ENCODE measurements at regions not wholly inside any gene's neighbourhood (a gene's known extent, or its start where the extent isn't known, plus 50 kb on each side); places are given as distances from the start of the nearest gene placed in this dataset.

GRCh38 chr9:134539586-134540194, 101.9 kb upstream of the COL5A1 start:
- no peak overlapping the region for H3K27ac ChIP-seq

DNA sequence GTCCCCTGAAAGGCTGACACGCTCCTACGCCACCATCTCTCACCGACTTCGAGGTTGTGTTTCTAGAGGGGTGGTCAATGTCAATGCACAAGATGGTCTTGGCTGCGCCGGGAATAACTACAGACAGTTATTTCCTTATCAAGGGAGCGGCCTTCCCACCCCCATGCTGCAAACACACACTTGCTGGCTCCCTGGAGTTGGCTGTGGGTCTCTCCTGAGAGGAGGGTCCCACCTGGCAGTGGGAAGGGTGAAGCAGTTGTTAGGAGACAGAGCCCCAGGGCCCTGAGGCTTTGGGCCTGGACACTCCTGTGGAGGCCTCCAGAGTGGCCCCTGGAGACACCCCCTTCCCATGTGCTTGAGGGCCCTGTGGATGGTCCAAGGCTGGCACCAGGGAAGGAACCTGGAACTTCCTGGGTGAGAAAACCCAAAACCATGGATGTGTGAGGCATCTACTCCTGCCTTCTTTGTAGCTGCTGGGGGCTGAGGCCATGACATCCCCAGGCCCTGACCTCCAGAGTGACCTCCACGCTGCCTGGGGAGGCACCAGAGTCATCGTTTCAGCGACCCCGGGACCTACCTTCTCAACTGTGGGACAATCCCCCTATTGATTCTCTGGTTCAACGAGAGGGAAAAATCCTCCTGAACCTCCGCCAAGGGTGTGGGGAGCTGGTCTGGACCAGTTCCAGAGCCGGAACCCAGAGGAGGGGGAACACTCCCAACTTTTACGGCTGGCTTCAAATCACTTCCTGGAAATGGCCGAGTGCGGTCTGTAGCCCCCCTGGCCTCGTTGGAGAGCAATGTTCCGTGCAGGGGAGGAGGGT, 101.1 kb upstream of the COL5A1 start:
- H3K9me3 ChIP-seq: no peaks in the 10 kb centered on the region
- TF ChIP-seq, protein P1, sequence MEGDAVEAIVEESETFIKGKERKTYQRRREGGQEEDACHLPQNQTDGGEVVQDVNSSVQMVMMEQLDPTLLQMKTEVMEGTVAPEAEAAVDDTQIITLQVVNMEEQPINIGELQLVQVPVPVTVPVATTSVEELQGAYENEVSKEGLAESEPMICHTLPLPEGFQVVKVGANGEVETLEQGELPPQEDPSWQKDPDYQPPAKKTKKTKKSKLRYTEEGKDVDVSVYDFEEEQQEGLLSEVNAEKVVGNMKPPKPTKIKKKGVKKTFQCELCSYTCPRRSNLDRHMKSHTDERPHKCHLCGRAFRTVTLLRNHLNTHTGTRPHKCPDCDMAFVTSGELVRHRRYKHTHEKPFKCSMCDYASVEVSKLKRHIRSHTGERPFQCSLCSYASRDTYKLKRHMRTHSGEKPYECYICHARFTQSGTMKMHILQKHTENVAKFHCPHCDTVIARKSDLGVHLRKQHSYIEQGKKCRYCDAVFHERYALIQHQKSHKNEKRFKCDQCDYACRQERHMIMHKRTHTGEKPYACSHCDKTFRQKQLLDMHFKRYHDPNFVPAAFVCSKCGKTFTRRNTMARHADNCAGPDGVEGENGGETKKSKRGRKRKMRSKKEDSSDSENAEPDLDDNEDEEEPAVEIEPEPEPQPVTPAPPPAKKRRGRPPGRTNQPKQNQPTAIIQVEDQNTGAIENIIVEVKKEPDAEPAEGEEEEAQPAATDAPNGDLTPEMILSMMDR (IDR thresholded peaks at IDR 0.05): no peak
- TF ChIP-seq POLR2A (IDR thresholded peaks at IDR 0.05): no peak
- no peak for DNase-seq
- intact Hi-C loops (cut with DNase I): no loop called here
- H3K27me3 ChIP-seq: no peaks in the 10 kb centered on the region
- H3K36me3 ChIP-seq (replicated peaks in 1 of 2; ENCODE audit: insufficient read depth in 1 of 2, low read depth in 2 of 2): no peaks in the 10 kb centered on the region
- no peak for ATAC-seq
- H3K4me1 ChIP-seq: no peaks in the 10 kb centered on the region
- no peak overlapping the region for H3K27ac ChIP-seq
- H3K4me3 ChIP-seq: no peak overlapping the region
- WGBS, 2 donors: 64 to 65% methylated on average over 12 to 18 of the region's 19 CpGs

More at GRCh38 chr9:134539586-134540194, 101.9 kb upstream of the COL5A1 start:
- Histone ChIP-seq H3K36me3 (replicated peaks in 1 of 2; ENCODE audit: insufficient read depth in 1 of 2, low read depth in 2 of 2) (no peaks in the 10 kb centered on the region), H3K4me3 (no peak overlapping the region), H3K9me3 (no peaks in the 10 kb centered on the region), H3K4me1 (no peaks in the 10 kb centered on the region), H3K27me3 (no peaks in the 10 kb centered on the region)
- intact Hi-C loops (cut with DNase I): no loop called here
- 44 to 54% methylated on average over 10 to 11 of the region's 11 CpGs for WGBS, 2 donors
- no peak for DNase-seq
- TF ChIP-seq, protein P1 (IDR thresholded peaks at IDR 0.05): no peak
- no peak for ATAC-seq

DNA sequence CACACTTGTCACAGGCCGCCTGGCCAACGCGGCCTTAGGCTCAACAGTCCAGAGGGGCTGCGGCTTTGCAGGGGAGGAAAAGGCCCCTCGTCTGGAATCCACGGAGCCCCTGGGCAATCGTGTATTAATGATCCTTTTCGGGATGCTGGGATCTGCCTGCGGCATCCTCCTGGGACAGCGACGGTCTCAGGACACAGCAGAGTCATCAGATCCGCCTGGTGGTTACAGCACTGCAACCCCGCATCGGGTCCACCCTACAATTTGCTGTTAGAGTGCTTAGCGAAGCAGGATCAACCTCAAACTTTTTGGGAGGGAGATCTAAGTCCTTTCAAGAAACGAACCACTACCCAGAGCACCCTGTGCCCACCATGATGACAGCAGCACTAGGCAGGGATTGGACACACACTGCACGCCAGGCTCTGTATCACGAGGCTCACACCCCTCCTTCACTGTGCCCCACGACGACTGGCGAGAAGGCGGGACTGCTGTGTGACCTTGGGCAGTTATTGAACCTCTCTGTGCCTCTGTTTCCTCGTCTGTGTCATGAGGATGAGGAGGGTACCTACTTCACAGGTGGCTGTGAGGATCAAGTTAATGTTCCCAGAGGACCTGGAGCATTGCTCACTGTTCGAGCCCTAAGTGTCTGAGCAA, 100.4 kb upstream of the COL5A1 start:
- Histone ChIP-seq H3K27me3 (no peaks in the 10 kb centered on the region), H3K4me3 (no peak overlapping the region), H3K27ac (no peak overlapping the region), H3K36me3 (replicated peaks in 1 of 2; ENCODE audit: insufficient read depth in 1 of 2, low read depth in 2 of 2) (no peaks in the 10 kb centered on the region), H3K4me1 (no peaks in the 10 kb centered on the region), H3K9me3 (no peaks in the 10 kb centered on the region)
- ATAC-seq (no peak), DNase-seq (no peak)
- intact Hi-C loops (cut with DNase I): no loop called here
- TF ChIP-seq, protein P1 (IDR thresholded peaks at IDR 0.05): no peak
- TF ChIP-seq POLR2A (IDR thresholded peaks at IDR 0.05): no peak
- WGBS, 2 donors: 79 to 80% methylated on average over 18 to 23 of the region's 24 CpGs

DNA sequence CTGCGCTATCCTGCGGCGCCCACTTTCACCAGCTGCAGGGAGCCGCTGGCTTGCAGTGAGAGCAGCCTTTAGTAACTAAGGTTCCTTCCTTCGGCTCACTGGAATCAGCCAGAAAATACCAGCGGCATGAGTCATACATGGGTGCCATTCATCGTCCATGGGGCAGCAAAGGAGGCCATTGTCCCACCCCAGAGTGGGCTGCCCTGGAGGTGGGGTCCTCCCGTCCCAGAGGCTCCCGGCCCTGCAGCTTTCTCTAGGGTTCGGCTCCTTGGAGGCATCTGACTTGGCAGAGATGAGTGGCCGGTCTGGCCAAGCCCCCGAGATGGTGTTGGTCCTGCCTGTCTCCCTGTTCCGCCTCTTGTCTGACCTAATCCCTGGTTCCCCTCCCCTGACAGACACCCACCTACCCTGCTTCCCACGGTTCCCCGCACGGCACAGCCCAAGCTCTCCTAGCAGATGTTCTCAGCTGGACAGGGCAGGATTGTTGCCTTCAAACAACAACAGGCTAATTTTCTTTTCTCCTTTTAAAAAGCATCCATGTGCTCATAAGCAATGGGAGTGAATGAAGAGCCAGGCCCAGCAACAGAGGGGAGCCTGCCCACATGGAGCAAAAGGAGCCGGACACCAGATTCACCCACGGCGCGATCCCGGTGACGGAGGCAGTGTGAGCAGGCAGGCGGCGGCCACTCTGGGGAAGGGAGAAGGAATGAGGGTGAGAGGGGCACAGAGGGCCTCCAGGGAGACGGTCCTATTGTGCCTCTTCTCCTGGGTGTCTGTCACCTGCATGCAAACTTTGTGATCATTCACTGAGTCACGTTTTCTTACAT, 97.0 kb upstream of the COL5A1 start:
- no peaks in the 10 kb centered on the region for H3K36me3 ChIP-seq (replicated peaks in 1 of 2; ENCODE audit: insufficient read depth in 1 of 2, low read depth in 2 of 2)
- H3K4me1 ChIP-seq: no peaks in the 10 kb centered on the region
- no peak for TF ChIP-seq POLR2A (IDR thresholded peaks at IDR 0.05)
- TF ChIP-seq, protein P1 (IDR thresholded peaks at IDR 0.05): no peak
- H3K27ac ChIP-seq: peak overlapping the region in 1 of 4 donors; percentile 25
- ATAC-seq (no peak), DNase-seq (no peak)
- H3K27me3 ChIP-seq: no peaks in the 10 kb centered on the region
- intact Hi-C loops (cut with DNase I): no loop called here
- no peak overlapping the region for H3K4me3 ChIP-seq
- no peaks in the 10 kb centered on the region for H3K9me3 ChIP-seq
- 54 to 60% methylated on average over 20 to 26 of the region's 26 CpGs for WGBS, 2 donors

Measured in body of pancreas (tissue), 4 donors.